ENCODE measurements at regions not wholly inside any gene's neighbourhood (a gene's known extent, or its start where the extent isn't known, plus 50 kb on each side); places are given as distances from the start of the nearest gene placed in this dataset.

GRCh38 chr2:19538411-19538963 is 180.1 kb upstream of the OSR1 start:
- no peak for DNase-seq

- no peak for DNase-seq
Measured at GRCh38 chr2:19536136-19536535, 177.7 kb upstream of the OSR1 start.

GRCh38 chr2:19532547-19533196 is 174.2 kb upstream of the OSR1 start:
- DNase-seq = no peak

GRCh38 chr2:19529677-19530076 is 171.3 kb upstream of the OSR1 start:
- DNase-seq = no peak

- no peak for DNase-seq
Measured at GRCh38 chr2:19527771-19528170, 169.3 kb upstream of the OSR1 start.

GRCh38 chr2:19525313-19525712 is 166.9 kb upstream of the OSR1 start:
- DNase-seq = no peak

GRCh38 chr2:19519045-19519444 is 160.6 kb upstream of the OSR1 start:
- DNase-seq = no peak

GRCh38 chr2:19507137-19507536 is 148.7 kb upstream of the OSR1 start:
- DNase-seq = no peak

GRCh38 chr2:19505199-19506136 is 147.0 kb upstream of the OSR1 start:
- DNase-seq = no peak

- DNase-seq = no peak
Measured at GRCh38 chr2:19504400-19505198, 146.2 kb upstream of the OSR1 start.

- DNase-seq = no peak
Measured at GRCh38 chr2:19503915-19504314, 145.5 kb upstream of the OSR1 start.

GRCh38 chr2:19503406-19503805 is 145.0 kb upstream of the OSR1 start:
- DNase-seq = no peak

GRCh38 chr2:19500126-19500525 is 141.7 kb upstream of the OSR1 start:
- no peak for DNase-seq

- no peak for DNase-seq
Measured at GRCh38 chr2:19496646-19497045, 138.2 kb upstream of the OSR1 start.

GRCh38 chr2:19494241-19494640 is 135.8 kb upstream of the OSR1 start:
- no peak for DNase-seq

GRCh38 chr2:19491796-19492195 is 133.4 kb upstream of the OSR1 start:
- no peak for DNase-seq

- DNase-seq = no peak
Measured at GRCh38 chr2:19490846-19491435, 132.5 kb upstream of the OSR1 start.

- DNase-seq = no peak
Measured at GRCh38 chr2:19488009-19488691, 129.7 kb upstream of the OSR1 start.

- DNase-seq = no peak
Measured at GRCh38 chr2:19484736-19485135, 126.3 kb upstream of the OSR1 start.

GRCh38 chr2:19480673-19481072 is 122.2 kb upstream of the OSR1 start:
- DNase-seq = no peak

GRCh38 chr2:19479666-19480065 is 121.2 kb upstream of the OSR1 start:
- DNase-seq = no peak

- no peak for DNase-seq
Measured at GRCh38 chr2:19478409-19478808, 120.0 kb upstream of the OSR1 start.
